CD4-positive, alpha-beta T cell treated with Interleukin-4 for 4 hours (primary cell): ENCODE measurements at regions not wholly inside any gene's neighbourhood (a gene's known extent, or its start where the extent isn't known, plus 50 kb on each side); places are given as distances from the start of the nearest gene placed in this dataset.

Source experiments
- DNase-seq: peaks from one replicate; pipeline ENCODE4 v3.0.0-alpha.2; 2020

GRCh38 chr2:207236156-207236935 is 70.6 kb upstream of the KLF7 start:
- DNase-seq, result no peak

GRCh38 chr2:207238831-207239701 is 73.3 kb upstream of the KLF7 start:
- no peak for DNase-seq

GRCh38 chr2:207239754-207240494 is 74.2 kb upstream of the KLF7 start:
- DNase-seq, result no peak

GRCh38 chr2:207240649-207241048 is 74.9 kb upstream of the KLF7 start:
- DNase-seq, result no peak

- DNase-seq, result no peak
Measured at GRCh38 chr2:207241198-207241597, 75.5 kb upstream of the KLF7 start.

GRCh38 chr2:207243601-207244000 is 77.9 kb upstream of the KLF7 start:
- no peak for DNase-seq

GRCh38 chr2:207244971-207245925 is 79.5 kb upstream of the KLF7 start:
- no peak for DNase-seq

- DNase-seq, result no peak
Measured at GRCh38 chr2:207248702-207249377, 83.1 kb upstream of the KLF7 start.

GRCh38 chr2:207251022-207251421 is 85.3 kb upstream of the KLF7 start:
- no peak for DNase-seq

- DNase-seq, result no peak
Measured at GRCh38 chr2:207251573-207252192, 85.9 kb upstream of the KLF7 start.

- DNase-seq, result no peak
Measured at GRCh38 chr2:207252416-207252815, 86.7 kb upstream of the KLF7 start.

GRCh38 chr2:207252979-207253645 is 87.4 kb upstream of the KLF7 start:
- no peak for DNase-seq

- DNase-seq, result no peak
Measured at GRCh38 chr2:207253666-207254345, 88.1 kb upstream of the KLF7 start.

GRCh38 chr2:207254591-207255464 is 89.1 kb upstream of the KLF7 start:
- DNase-seq, result peak; percentile 8

- no peak for DNase-seq
Measured at GRCh38 chr2:207255565-207256470, 90.1 kb upstream of the KLF7 start.

GRCh38 chr2:207256476-207257207 is 90.9 kb upstream of the KLF7 start:
- no peak for DNase-seq
